Colonic mucosa (tissue), 4 donors: ENCODE measurements at regions not wholly inside any gene's neighbourhood (a gene's known extent, or its start where the extent isn't known, plus 50 kb on each side); places are given as distances from the start of the nearest gene placed in this dataset.

Experiments
- DNase-seq: peaks from one replicate; pipeline ENCODE4 v3.0.0-alpha.2; 2020
- H3K27ac ChIP-seq: fragments of 200-600 bp; one replicate; pipeline ENCODE4 v1.8.0; 2021
- H3K27me3 ChIP-seq: fragments of 200-600 bp; one replicate; pipeline ENCODE4 v1.8.0; 2021
- H3K36me3 ChIP-seq: fragments of 200-600 bp; one replicate; pipeline ENCODE4 v1.8.0; 2021
- H3K4me1 ChIP-seq: fragments of 200-600 bp; one replicate; pipeline ENCODE4 v1.8.0; 2021; ENCODE audit warnings: mild to moderate bottlenecking
- H3K4me3 ChIP-seq: fragments of 200-600 bp; one replicate; pipeline ENCODE4 v1.8.0; 2021
- H3K9ac ChIP-seq, 2 donors: one replicate each; pipeline ENCODE4 v1.7.0; 2013; ENCODE audit warnings: control low read depth in 2 of 2, low read depth in 2 of 2, low read length in 2 of 2
- H3K9me3 ChIP-seq: fragments of 200-600 bp; one replicate; pipeline ENCODE4 v1.8.0; 2021
- intact Hi-C: fragments of 100-400 bp; cut with DNase I; formaldehyde crosslinking; loops from one replicate; pipeline ENCODE4 v1.14.1; 2022
- TF ChIP-seq, protein P1 (sequence below): fragments of 200-600 bp; IDR thresholded peaks from one replicate; pipeline ENCODE4 v1.8.0; 2022; ENCODE audit warnings: antibody characterized with exemption, mild to moderate bottlenecking
- donor health status: healthy.
- donor health status: DM: no; HTN: no; CAD: no.
- donor health status: DM: no; HTN: no; CAD: no.

DNA sequence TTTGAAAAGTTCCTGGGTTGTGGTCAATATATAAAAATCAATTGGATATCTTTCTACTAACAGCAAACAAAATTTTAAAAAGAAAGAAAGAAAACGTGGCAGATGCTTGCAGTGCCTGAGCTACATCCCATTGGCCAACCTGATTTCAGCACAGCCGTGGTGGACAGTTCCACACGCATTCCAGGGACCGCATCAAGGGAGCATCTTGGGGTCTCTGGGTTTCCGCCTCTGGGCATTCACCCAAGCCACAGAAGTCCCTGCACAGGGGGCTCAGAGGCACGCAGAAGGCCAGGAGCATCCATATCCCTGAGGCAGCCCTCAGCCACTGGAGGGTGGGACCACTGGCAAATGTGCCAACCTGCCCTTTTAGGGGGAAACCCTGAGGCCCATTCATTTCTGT, 254.5 kb upstream of the RNF32 start:
- Histone ChIP-seq H3K27ac (no peak overlapping the region), H3K27me3 (no peaks in the 10 kb centered on the region), H3K9ac (no peak overlapping the region), H3K4me3 (no peak overlapping the region), H3K36me3 (no peaks in the 10 kb centered on the region), H3K4me1 (no peaks in the 10 kb centered on the region), H3K9me3 (no peaks in the 10 kb centered on the region)
- intact Hi-C loops: no loop called here
- no peak for DNase-seq
- TF ChIP-seq, protein P1, sequence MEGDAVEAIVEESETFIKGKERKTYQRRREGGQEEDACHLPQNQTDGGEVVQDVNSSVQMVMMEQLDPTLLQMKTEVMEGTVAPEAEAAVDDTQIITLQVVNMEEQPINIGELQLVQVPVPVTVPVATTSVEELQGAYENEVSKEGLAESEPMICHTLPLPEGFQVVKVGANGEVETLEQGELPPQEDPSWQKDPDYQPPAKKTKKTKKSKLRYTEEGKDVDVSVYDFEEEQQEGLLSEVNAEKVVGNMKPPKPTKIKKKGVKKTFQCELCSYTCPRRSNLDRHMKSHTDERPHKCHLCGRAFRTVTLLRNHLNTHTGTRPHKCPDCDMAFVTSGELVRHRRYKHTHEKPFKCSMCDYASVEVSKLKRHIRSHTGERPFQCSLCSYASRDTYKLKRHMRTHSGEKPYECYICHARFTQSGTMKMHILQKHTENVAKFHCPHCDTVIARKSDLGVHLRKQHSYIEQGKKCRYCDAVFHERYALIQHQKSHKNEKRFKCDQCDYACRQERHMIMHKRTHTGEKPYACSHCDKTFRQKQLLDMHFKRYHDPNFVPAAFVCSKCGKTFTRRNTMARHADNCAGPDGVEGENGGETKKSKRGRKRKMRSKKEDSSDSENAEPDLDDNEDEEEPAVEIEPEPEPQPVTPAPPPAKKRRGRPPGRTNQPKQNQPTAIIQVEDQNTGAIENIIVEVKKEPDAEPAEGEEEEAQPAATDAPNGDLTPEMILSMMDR: no peak

DNA sequence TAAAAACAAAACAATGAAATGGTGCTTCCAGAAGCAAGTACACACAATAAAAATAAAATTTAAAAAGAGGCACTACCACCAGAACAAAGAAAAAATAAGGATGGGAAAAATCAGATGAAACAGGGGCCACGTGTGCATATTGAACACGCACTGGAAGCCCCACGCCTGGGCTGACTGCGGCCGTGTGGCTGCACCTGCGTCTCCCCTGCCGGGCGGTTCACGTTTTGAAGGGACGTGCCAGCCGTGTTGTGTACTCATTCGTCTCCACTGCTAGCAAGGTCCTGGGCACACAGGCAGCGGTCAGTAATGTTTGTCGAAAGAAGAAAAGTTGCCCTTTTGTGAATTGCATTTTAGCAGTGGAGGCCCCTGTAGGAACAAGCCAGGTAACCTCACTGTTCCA, 255.9 kb upstream of the RNF32 start:
- DNase-seq: no peak
- Histone ChIP-seq H3K4me3 (no peak overlapping the region), H3K27ac (no peak overlapping the region), H3K36me3 (no peaks in the 10 kb centered on the region), H3K27me3 (no peaks in the 10 kb centered on the region), H3K4me1 (no peaks in the 10 kb centered on the region), H3K9ac (no peak overlapping the region), H3K9me3 (no peaks in the 10 kb centered on the region)
- TF ChIP-seq, protein P1: no peak
- intact Hi-C loops: no loop called here

DNA sequence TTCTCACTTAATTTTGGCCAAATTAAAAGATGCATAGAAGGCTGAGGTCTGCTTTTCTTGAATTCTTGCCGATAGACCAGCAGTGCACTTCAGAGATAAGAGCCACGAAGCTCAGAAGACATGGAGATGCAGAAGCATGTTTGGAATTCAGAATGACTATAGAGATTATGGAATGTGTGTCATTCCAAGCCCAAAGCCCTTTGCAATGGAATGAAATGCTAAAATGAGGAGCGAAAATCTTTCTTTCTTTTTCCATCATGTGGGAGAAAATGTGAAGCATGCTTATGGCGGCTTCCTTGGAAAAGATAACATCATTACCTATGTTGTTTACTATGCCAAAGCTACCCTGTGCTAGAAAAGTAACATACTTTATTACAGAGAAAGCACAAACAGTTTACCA, 257.0 kb upstream of the RNF32 start:
- Histone ChIP-seq H3K27me3 (no peaks in the 10 kb centered on the region), H3K27ac (no peak overlapping the region), H3K4me3 (no peak overlapping the region), H3K9me3 (no peaks in the 10 kb centered on the region), H3K9ac (no peak overlapping the region), H3K36me3 (no peaks in the 10 kb centered on the region), H3K4me1 (no peaks in the 10 kb centered on the region)
- intact Hi-C loops: no loop called here
- DNase-seq: no peak
- TF ChIP-seq, protein P1: no peak

DNA sequence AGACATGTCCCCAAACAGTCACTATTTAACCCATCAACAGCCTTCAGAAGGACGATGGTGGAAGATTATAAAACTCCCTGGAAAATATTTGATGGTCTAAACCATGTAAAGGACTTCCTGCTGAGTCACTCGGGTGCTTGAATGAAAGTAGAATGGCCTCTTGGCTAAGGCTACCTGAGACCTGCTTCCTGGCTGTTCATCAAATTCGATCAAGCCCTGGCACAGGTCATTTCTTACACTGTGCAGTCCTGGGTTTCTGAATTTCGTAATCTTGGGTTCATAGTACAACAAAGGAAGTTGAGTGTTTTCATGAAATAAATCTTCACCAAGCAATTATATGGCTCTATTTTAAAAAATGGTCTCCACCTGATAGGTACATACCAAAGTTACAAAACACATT, 260.3 kb upstream of the RNF32 start:
- no peak for DNase-seq
- intact Hi-C loops: no loop called here
- no peak overlapping the region for H3K27ac ChIP-seq

DNA sequence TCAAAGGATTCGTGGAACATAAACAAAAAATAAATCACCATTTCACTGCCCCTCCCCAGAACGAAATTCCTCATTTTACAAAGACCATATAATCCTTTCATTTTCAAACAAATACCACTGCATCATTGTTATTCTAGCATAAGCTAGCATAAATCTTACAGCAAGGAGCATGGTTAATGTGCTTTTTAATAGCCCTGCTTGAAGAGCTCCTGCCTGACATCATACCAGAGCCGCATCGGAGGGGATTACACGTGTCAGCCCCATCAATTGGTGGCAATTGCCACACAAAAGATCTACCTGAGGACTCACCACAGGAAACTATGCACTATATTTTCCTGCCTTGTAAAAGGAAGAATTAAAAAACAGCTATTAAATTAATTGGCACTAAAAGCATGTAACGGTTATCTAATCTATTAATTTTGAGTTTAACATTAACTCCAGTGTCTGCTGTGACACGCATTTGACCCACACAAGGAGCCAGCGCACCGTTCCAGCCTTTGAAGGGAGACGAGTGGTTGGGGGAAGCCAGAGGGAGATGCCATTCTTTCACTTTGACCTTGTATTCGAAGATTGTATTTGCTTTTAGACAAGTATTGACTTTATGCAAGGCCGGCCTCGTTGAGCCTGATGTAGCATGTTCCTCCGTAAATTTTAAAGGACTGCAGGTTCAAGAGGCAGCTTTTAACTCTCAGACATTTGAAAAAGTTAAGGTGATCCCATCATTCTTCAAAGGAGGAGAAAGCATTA, 261.1 kb upstream of the RNF32 start:
- Histone ChIP-seq H3K36me3 (no peaks in the 10 kb centered on the region), H3K9me3 (no peaks in the 10 kb centered on the region), H3K9ac (no peak overlapping the region), H3K4me3 (no peak overlapping the region), H3K27ac (no peak overlapping the region), H3K27me3 (no peaks in the 10 kb centered on the region), H3K4me1 (no peaks in the 10 kb centered on the region)
- TF ChIP-seq, protein P1: no peak
- intact Hi-C loops: no loop called here
- DNase-seq: no peak

More for the DNA sequence above, 260.3 kb upstream of the RNF32 start:
- no peak overlapping the region for H3K9ac ChIP-seq
- H3K4me1 ChIP-seq: no peaks in the 10 kb centered on the region
- no peaks in the 10 kb centered on the region for H3K36me3 ChIP-seq
- no peaks in the 10 kb centered on the region for H3K27me3 ChIP-seq
- H3K4me3 ChIP-seq: no peak overlapping the region
- H3K9me3 ChIP-seq: no peaks in the 10 kb centered on the region
- TF ChIP-seq, protein P1: no peak
